ENCODE measurements at regions not wholly inside any gene's neighbourhood (a gene's known extent, or its start where the extent isn't known, plus 50 kb on each side); places are given as distances from the start of the nearest gene placed in this dataset.
"Not testable (repeated sequence)": the region's sequence is repeated elsewhere in the genome, so short reads cannot be mapped to it uniquely, and the experiment has no call there.

GRCh38 chr7:32722837-32723236 lies 168.7 kb downstream of the KBTBD2 start:
- not testable (repeated sequence) for TF ChIP-seq LEF1 (IDR thresholded peaks at IDR 0.05; ENCODE audit: borderline replicate concordance); FOXM1 (IDR thresholded peaks at IDR 0.05; ENCODE audit: borderline replicate concordance); SUZ12 (IDR thresholded peaks at IDR 0.05); ARNT (IDR thresholded peaks at IDR 0.05); HDGF (IDR thresholded peaks at IDR 0.05; ENCODE audit: borderline replicate concordance); FOXA1 (IDR thresholded peaks at IDR 0.05); SP1 (IDR thresholded peaks at IDR 0.05); ELF4 (IDR thresholded peaks at IDR 0.05); BHLHE40 (IDR thresholded peaks at IDR 0.05; ENCODE audit: borderline replicate concordance)
